ENCODE measurements at regions not wholly inside any gene's neighbourhood (a gene's known extent, or its start where the extent isn't known, plus 50 kb on each side); places are given as distances from the start of the nearest gene placed in this dataset.

GRCh38 chrX:125846271-125846670 lies 319.8 kb downstream of the DCAF12L2 start:
- Histone ChIP-seq H2AFZ (ENCODE audit: low read depth, low read length) (no peak overlapping the region), H3K9ac (ENCODE audit: low read length) (no peak overlapping the region), H3K4me3 (ENCODE audit: insufficient read depth, low read depth, low read length) (no peak overlapping the region), H3K9me3 (ENCODE audit: insufficient read depth, low read depth, low read length) (no peaks in the 10 kb centered on the region), H3K4me2 (ENCODE audit: low read length) (no peak overlapping the region), H3K79me2 (ENCODE audit: insufficient read depth, low read length) (no peaks in the 10 kb centered on the region), H4K20me1 (ENCODE audit: insufficient read depth, low read length) (no peaks in the 10 kb centered on the region), H3K27ac (ENCODE audit: low read depth, low read length) (no peak overlapping the region), H3K36me3 (ENCODE audit: insufficient read depth, low read length) (no peaks in the 10 kb centered on the region), H3K27me3 (ENCODE audit: insufficient read depth, low read length) (no peaks in the 10 kb centered on the region), H3K4me1 (ENCODE audit: insufficient read depth, low read length) (no peaks in the 10 kb centered on the region)
- FAIRE-seq (no peak), DNase-seq (ENCODE audit: low read depth) (no peak)
- Mint-ChIP-seq H3K27me3 (ENCODE audit: low read depth, unreplicated experiment) (no peaks in the 10 kb centered on the region), H3K9me3 (ENCODE audit: unreplicated experiment) (no peaks in the 10 kb centered on the region), H3K4me3 (ENCODE audit: unreplicated experiment) (no peak overlapping the region), H3K36me3 (ENCODE audit: low read depth, unreplicated experiment) (no peaks in the 10 kb centered on the region), H3K27ac (ENCODE audit: unreplicated experiment) (no peak overlapping the region), H3K4me1 (ENCODE audit: low read depth, unreplicated experiment) (no peaks in the 10 kb centered on the region)
- TF ChIP-seq CTCF (IDR thresholded peaks at IDR 0.05; ENCODE audit: insufficient read depth, low read depth, low read length) (no peak), EZH2 (IDR thresholded peaks at IDR 0.05; ENCODE audit: insufficient read depth, low read length) (no peak)

GRCh38 chrX:125850693-125851092 lies 315.4 kb downstream of the DCAF12L2 start:
- no peaks in the 10 kb centered on the region for H3K27me3 ChIP-seq (ENCODE audit: insufficient read depth, low read length)
- no peak for FAIRE-seq
- Mint-ChIP-seq H3K9me3 (ENCODE audit: unreplicated experiment) (no peaks in the 10 kb centered on the region), H3K4me1 (ENCODE audit: low read depth, unreplicated experiment) (no peaks in the 10 kb centered on the region), H3K36me3 (ENCODE audit: low read depth, unreplicated experiment) (no peaks in the 10 kb centered on the region), H3K27me3 (ENCODE audit: low read depth, unreplicated experiment) (no peaks in the 10 kb centered on the region), H3K4me3 (ENCODE audit: unreplicated experiment) (no peak overlapping the region), H3K27ac (ENCODE audit: unreplicated experiment) (no peak overlapping the region)
- H3K36me3 ChIP-seq (ENCODE audit: insufficient read depth, low read length), result no peaks in the 10 kb centered on the region
- no peak overlapping the region for H2AFZ ChIP-seq (ENCODE audit: low read depth, low read length)
- no peak overlapping the region for H3K27ac ChIP-seq (ENCODE audit: low read depth, low read length)
- H3K9me3 ChIP-seq (ENCODE audit: insufficient read depth, low read depth, low read length), result no peaks in the 10 kb centered on the region
- TF ChIP-seq EZH2 (IDR thresholded peaks at IDR 0.05; ENCODE audit: insufficient read depth, low read length) (no peak), CTCF (IDR thresholded peaks at IDR 0.05; ENCODE audit: insufficient read depth, low read depth, low read length) (no peak)
- H4K20me1 ChIP-seq (ENCODE audit: insufficient read depth, low read length), result no peaks in the 10 kb centered on the region
- no peak overlapping the region for H3K4me3 ChIP-seq (ENCODE audit: insufficient read depth, low read depth, low read length)
- H3K9ac ChIP-seq (ENCODE audit: low read length), result no peak overlapping the region
- no peaks in the 10 kb centered on the region for H3K79me2 ChIP-seq (ENCODE audit: insufficient read depth, low read length)
- H3K4me2 ChIP-seq (ENCODE audit: low read length), result no peak overlapping the region
- no peak for DNase-seq (ENCODE audit: low read depth)
- no peaks in the 10 kb centered on the region for H3K4me1 ChIP-seq (ENCODE audit: insufficient read depth, low read length)

- Histone ChIP-seq H3K9me3 (ENCODE audit: insufficient read depth, low read depth, low read length) (no peaks in the 10 kb centered on the region), H3K4me3 (ENCODE audit: insufficient read depth, low read depth, low read length) (no peak overlapping the region), H3K4me2 (ENCODE audit: low read length) (no peak overlapping the region), H3K79me2 (ENCODE audit: insufficient read depth, low read length) (no peaks in the 10 kb centered on the region), H3K9ac (ENCODE audit: low read length) (no peak overlapping the region), H3K27me3 (ENCODE audit: insufficient read depth, low read length) (no peaks in the 10 kb centered on the region), H4K20me1 (ENCODE audit: insufficient read depth, low read length) (no peaks in the 10 kb centered on the region), H3K4me1 (ENCODE audit: insufficient read depth, low read length) (no peaks in the 10 kb centered on the region), H3K36me3 (ENCODE audit: insufficient read depth, low read length) (no peaks in the 10 kb centered on the region), H2AFZ (ENCODE audit: low read depth, low read length) (no peak overlapping the region), H3K27ac (ENCODE audit: low read depth, low read length) (no peak overlapping the region)
- DNase-seq (ENCODE audit: low read depth), result no peak
- Mint-ChIP-seq H3K27me3 (ENCODE audit: low read depth, unreplicated experiment) (no peaks in the 10 kb centered on the region), H3K27ac (ENCODE audit: unreplicated experiment) (no peak overlapping the region), H3K36me3 (ENCODE audit: low read depth, unreplicated experiment) (no peaks in the 10 kb centered on the region), H3K9me3 (ENCODE audit: unreplicated experiment) (no peaks in the 10 kb centered on the region), H3K4me1 (ENCODE audit: low read depth, unreplicated experiment) (no peaks in the 10 kb centered on the region), H3K4me3 (ENCODE audit: unreplicated experiment) (no peak overlapping the region)
- no peak for TF ChIP-seq EZH2 (IDR thresholded peaks at IDR 0.05; ENCODE audit: insufficient read depth, low read length)
- TF ChIP-seq CTCF (IDR thresholded peaks at IDR 0.05; ENCODE audit: insufficient read depth, low read depth, low read length), result no peak
- FAIRE-seq, result no peak
Observed at GRCh38 chrX:125883169-125883568, 282.9 kb downstream of the DCAF12L2 start.

Data from astrocyte (in vitro differentiated cells and primary cell).